ENCODE measurements at regions not wholly inside any gene's neighbourhood (a gene's known extent, or its start where the extent isn't known, plus 50 kb on each side); places are given as distances from the start of the nearest gene placed in this dataset.

- H3K27ac ChIP-seq, result no peak overlapping the region
- TF ChIP-seq ZFX (IDR thresholded peaks at IDR 0.05; ENCODE audit: borderline replicate concordance), result no peak
- no peak for TF ChIP-seq CTCF (IDR thresholded peaks at IDR 0.05)
These were observed 94.5 kb upstream of the RASGEF1B start for GRCh38 chr4:81566161-81566591.

GRCh38 chr4:81565142-81565870 lies 93.6 kb upstream of the RASGEF1B start:
- H3K27ac ChIP-seq, result no peak overlapping the region
- TF ChIP-seq ZFX (IDR thresholded peaks at IDR 0.05; ENCODE audit: borderline replicate concordance) (no peak), CTCF (IDR thresholded peaks at IDR 0.05) (no peak)

GRCh38 chr4:81564025-81564424 lies 92.3 kb upstream of the RASGEF1B start:
- TF ChIP-seq ZFX (IDR thresholded peaks at IDR 0.05; ENCODE audit: borderline replicate concordance), result no peak
- no peak for TF ChIP-seq CTCF (IDR thresholded peaks at IDR 0.05)
- no peak overlapping the region for H3K27ac ChIP-seq

GRCh38 chr4:81562093-81562492 lies 90.4 kb upstream of the RASGEF1B start:
- no peak overlapping the region for H3K27ac ChIP-seq
- TF ChIP-seq ZFX (IDR thresholded peaks at IDR 0.05; ENCODE audit: borderline replicate concordance) (no peak), CTCF (IDR thresholded peaks at IDR 0.05) (no peak)

GRCh38 chr4:81557306-81557705 lies 85.6 kb upstream of the RASGEF1B start:
- TF ChIP-seq CTCF (IDR thresholded peaks at IDR 0.05) (no peak), ZFX (IDR thresholded peaks at IDR 0.05; ENCODE audit: borderline replicate concordance) (no peak)
- H3K27ac ChIP-seq, result no peak overlapping the region

GRCh38 chr4:81555489-81555888 lies 83.8 kb upstream of the RASGEF1B start:
- H3K27ac ChIP-seq, result no peak overlapping the region

More at GRCh38 chr4:81555489-81555888, 83.8 kb upstream of the RASGEF1B start:
- TF ChIP-seq CTCF (IDR thresholded peaks at IDR 0.05) (no peak), ZFX (IDR thresholded peaks at IDR 0.05; ENCODE audit: borderline replicate concordance) (no peak)

All from 22Rv1 (cell line).